Heart right ventricle (tissue), 16 donors: ENCODE measurements at regions not wholly inside any gene's neighbourhood (a gene's known extent, or its start where the extent isn't known, plus 50 kb on each side); places are given as distances from the start of the nearest gene placed in this dataset.

ENCODE experiments used
- ATAC-seq, 8 donors: fragments of 200-7000 bp; cut with Tn5 transposase; one replicate each; pipeline ENCODE4 v1.9.1; 2020; ENCODE audit warnings: mild to moderate bottlenecking in 8 of 8, moderate library complexity in 8 of 8, moderate number of reproducible peaks in 1 of 8
- DNase-seq, 2 donors: peaks; one replicate each; pipeline ENCODE4 v3.0.0-alpha.2; 2020
- H3K27ac ChIP-seq, 10 donors: fragments of 200-600 bp; sonication (generic) in 2 of 10; one replicate each; pipeline versions ENCODE4 v1.5.0 to v1.8.0; 2020 to 2022; ENCODE audit warnings: mild to moderate bottlenecking in 3 of 10
- H3K27me3 ChIP-seq, 7 donors: fragments of 200-600 bp; one replicate each; pipeline ENCODE4 v1.8.0; 2021 to 2022; ENCODE audit warnings: mild to moderate bottlenecking in 2 of 7
- H3K36me3 ChIP-seq, 9 donors: fragments of 200-600 bp; sonication (generic) in 1 of 9; one replicate each; pipeline versions ENCODE4 v1.5.0 to v1.8.0; 2020 to 2022; ENCODE audit warnings: mild to moderate bottlenecking in 2 of 9
- H3K4me1 ChIP-seq, 9 donors: fragments of 200-600 bp; sonication (generic) in 1 of 9; one replicate each; pipeline versions ENCODE4 v1.5.0 to v1.8.0; 2020 to 2022; ENCODE audit warnings: mild to moderate bottlenecking in 4 of 9
- H3K4me3 ChIP-seq, 10 donors: fragments of 200-600 bp; sonication (generic) in 2 of 10; one replicate each; pipeline versions ENCODE4 v1.5.0 to v1.8.0; 2020 to 2022; ENCODE audit warnings: mild to moderate bottlenecking in 7 of 10, moderate library complexity in 2 of 10
- H3K9me3 ChIP-seq, 11 donors: fragments of 200-600 bp in 10 of 11; sonication (generic) in 2 of 11; one replicate each; pipeline versions ENCODE4 v1.5.0 to v1.8.0; 2013 to 2022; ENCODE audit warnings: mild to moderate bottlenecking in 2 of 11, control low read depth in 1 of 11, moderate library complexity in 1 of 11
- CTCF ChIP-seq, 9 donors: fragments of 200-600 bp; sonication (generic) in 2 of 9; IDR thresholded peaks; one replicate each; pipeline versions ENCODE4 v1.5.0 to v1.8.0; 2021 to 2022; ENCODE audit warnings: antibody characterized with exemption in 9 of 9, mild to moderate bottlenecking in 5 of 9, moderate library complexity in 1 of 9
- WGBS, 2 donors: extraction: QIAGEN DNeasy Blood & Tissue Kit; methylation state at CpG; one replicate each; pipeline ENCODE4 v1.1.7; 2013; ENCODE audit warnings: inconsistent platforms in 1 of 2; 5-methylcytosine and 5-hydroxymethylcytosine counted together
- intact Hi-C, 10 donors: fragments of 100-400 bp; cut with DNase I; formaldehyde crosslinking; loops; one replicate each; pipeline versions ENCODE4 v1.11.1 to v1.14.2; 2022
- donor health status: Arrhythmogenic right ventricular cardiomyopathy.
- donor health status: ischemic (EF 13 %, LVEDD 7.1; RV severe dilation, severe dysfunction).
- donor health status: healthy with polysubstance abuse.
- donor health status: DM: no; HTN: yes; CAD: no.
- donor health status: DM: no; HTN: no; CAD: no.
- donor health status: ischemic (EF 25% LVEDD 6.9; RV normal size, moderate dysfunction).
- donor health status: ischemic (EF 25% LVEDD 5.7; RV mildly dilated, moderate dysfunction).
- donor health status: healthy.
- donor health status: DM: yes; HTN: yes; CAD: no.
- donor health status: Ischemic cardiomyopathy.
- donor health status: ischemic (EF 35%, LVEDD 5.7; RV mildly dilated, moderate dysfunction).
- donor health status: nonischemic (EF 11% LVEDD 7.7; RV severe dilation, severe dysfunction).
- donor health status: DM: yes; HTN: yes; CAD: no.
- donor health status: PGD.
- donor health status: ischemic (EF 29% LVEDD 5.4; RV normal size, mild dysfunction).
- donor health status: nonischemic (EF 23%, LVEDD 6.1; RV moderate dilation, normal function).

- H3K4me1 ChIP-seq = no peaks in the 10 kb centered on the region
- no peaks in the 10 kb centered on the region for H3K36me3 ChIP-seq
- intact Hi-C loops = no loop called here
- 46 to 76% methylated on average over 1 of the region's 1 CpG for WGBS, 2 donors
- no peaks in the 10 kb centered on the region for H3K27me3 ChIP-seq
- no peaks in the 10 kb centered on the region for H3K9me3 ChIP-seq
- ATAC-seq (no peak), DNase-seq (no peak)
- H3K27ac ChIP-seq = no peak overlapping the region
- no peak for TF ChIP-seq CTCF (IDR thresholded peaks at IDR 0.05)
- H3K4me3 ChIP-seq = no peak overlapping the region
Observed at GRCh38 chr12:78641837-78642423, 222.6 kb upstream of the SYT1 start.

- DNase-seq (no peak), ATAC-seq (no peak)
- intact Hi-C loops = no loop called here
- H3K9me3 ChIP-seq = no peaks in the 10 kb centered on the region
- H3K36me3 ChIP-seq = no peaks in the 10 kb centered on the region
- TF ChIP-seq CTCF (IDR thresholded peaks at IDR 0.05) = no peak
- no peak overlapping the region for H3K4me3 ChIP-seq
- WGBS, 2 donors = 52 to 55% methylated on average over 2 of the region's 2 CpGs
- H3K4me1 ChIP-seq = no peaks in the 10 kb centered on the region
- no peaks in the 10 kb centered on the region for H3K27me3 ChIP-seq
- no peak overlapping the region for H3K27ac ChIP-seq
Observed at GRCh38 chr12:78645956-78646355, 218.6 kb upstream of the SYT1 start.

- no peaks in the 10 kb centered on the region for H3K27me3 ChIP-seq
- no peaks in the 10 kb centered on the region for H3K4me1 ChIP-seq
- no peak for TF ChIP-seq CTCF (IDR thresholded peaks at IDR 0.05)
- DNase-seq (no peak), ATAC-seq (no peak)
- no peaks in the 10 kb centered on the region for H3K9me3 ChIP-seq
- no peaks in the 10 kb centered on the region for H3K36me3 ChIP-seq
- H3K4me3 ChIP-seq = no peak overlapping the region
- intact Hi-C loops = no loop called here
- no peak overlapping the region for H3K27ac ChIP-seq
Observed at GRCh38 chr12:78651755-78652154, 212.8 kb upstream of the SYT1 start.

GRCh38 chr12:78666584-78666983 lies 198.0 kb upstream of the SYT1 start:
- Histone ChIP-seq H3K27ac (no peak overlapping the region), H3K36me3 (no peaks in the 10 kb centered on the region), H3K27me3 (no peaks in the 10 kb centered on the region), H3K9me3 (no peaks in the 10 kb centered on the region), H3K4me3 (no peak overlapping the region), H3K4me1 (no peaks in the 10 kb centered on the region)
- intact Hi-C loops = no loop called here
- no peak for TF ChIP-seq CTCF (IDR thresholded peaks at IDR 0.05)
- WGBS, 2 donors = 70 to 73% methylated on average over 1 of the region's 1 CpG
- ATAC-seq = no peak
- no peak for DNase-seq
